HPDE6-E6E7 (cell line): ENCODE measurements at regions not wholly inside any gene's neighbourhood (a gene's known extent, or its start where the extent isn't known, plus 50 kb on each side); places are given as distances from the start of the nearest gene placed in this dataset.
"Not testable (repeated sequence)": the region's sequence is repeated elsewhere in the genome, so short reads cannot be mapped to it uniquely, and the experiment has no call there.

Experiments
- DNase-seq: peaks from one replicate; pipeline ENCODE4 v3.0.0; 2011; ENCODE audit warnings: missing footprints; ENCODE audit errors: extremely low spot score

GRCh38 chr6:78807655-78808355, 59.5 kb upstream of the IRAK1BP1 start:
- not testable (repeated sequence) for DNase-seq

GRCh38 chr6:78808356-78808891, 58.9 kb upstream of the IRAK1BP1 start:
- no peak for DNase-seq

- DNase-seq, result no peak
Measured at GRCh38 chr6:78808933-78809332, 58.4 kb upstream of the IRAK1BP1 start.

GRCh38 chr6:78810146-78810545, 57.2 kb upstream of the IRAK1BP1 start:
- peak; percentile 53 for DNase-seq

- peak; percentile 92 for DNase-seq
Measured at GRCh38 chr6:78810698-78811097, 56.7 kb upstream of the IRAK1BP1 start.
